Loucy (cell line): ENCODE measurements at regions not wholly inside any gene's neighbourhood (a gene's known extent, or its start where the extent isn't known, plus 50 kb on each side); places are given as distances from the start of the nearest gene placed in this dataset.

Experiments used
- H2AFZ ChIP-seq: fragments of 200-600 bp; sonication (generic); 2 replicates; pipeline ENCODE4 v1.6.0; 2016; ENCODE audit warnings: antibody characterized with exemption, mild to moderate bottlenecking, low read length, moderate library complexity
- H3F3A ChIP-seq: fragments of 200-600 bp; 2 replicates; pipeline ENCODE4 v1.6.0; 2016; ENCODE audit warnings: antibody characterized with exemption, low read depth, mild to moderate bottlenecking
- H3K27me3 ChIP-seq: fragments of 200-600 bp; sonication (generic); 2 replicates; pipeline ENCODE4 v1.6.1; 2014; ENCODE audit warnings: low read length, mild to moderate bottlenecking; ENCODE audit not compliant: insufficient read depth, poor library complexity, severe bottlenecking
- H3K36me3 ChIP-seq: fragments of 200-600 bp; sonication (generic); 2 replicates; pipeline ENCODE4 v1.6.1; 2016; ENCODE audit warnings: low read length; ENCODE audit not compliant: insufficient read depth
- H3K4me1 ChIP-seq: fragments of 200-600 bp; sonication (generic); 2 replicates; pipeline ENCODE4 v1.5.1; 2014; ENCODE audit warnings: low read length, mild to moderate bottlenecking; ENCODE audit not compliant: insufficient read depth, poor library complexity, severe bottlenecking
- H3K4me2 ChIP-seq: fragments of 200-600 bp; sonication (generic); 2 replicates; pipeline ENCODE4 v1.6.0; 2014; ENCODE audit warnings: antibody characterized with exemption, low read length, low read depth, mild to moderate bottlenecking; ENCODE audit not compliant: poor library complexity, severe bottlenecking
- H3K4me3 ChIP-seq: fragments of 200-600 bp; sonication (generic); 2 replicates; pipeline ENCODE4 v1.5.1; 2014; ENCODE audit warnings: low read length, mild to moderate bottlenecking, mixed read lengths; ENCODE audit not compliant: poor library complexity, severe bottlenecking
- H3K79me2 ChIP-seq: fragments of 200-600 bp; sonication (generic); 2 replicates; pipeline ENCODE4 v1.6.1; 2014; ENCODE audit warnings: low read length; ENCODE audit not compliant: insufficient read depth
- H3K9ac ChIP-seq: fragments of 200-600 bp; sonication (generic); 2 replicates; pipeline ENCODE4 v1.6.0; 2014; ENCODE audit warnings: mild to moderate bottlenecking, low read depth, low read length, moderate library complexity; ENCODE audit not compliant: poor library complexity, severe bottlenecking
- H3K9me2 ChIP-seq: fragments of 200-600 bp; sonication (generic); replicated peaks from 2 replicates; pipeline ENCODE4 v1.6.1; 2016; ENCODE audit warnings: low read depth, low read length, mixed read lengths
- H3K9me3 ChIP-seq: fragments of 200-600 bp; sonication (generic); 2 replicates; pipeline ENCODE4 v1.6.1; 2014; ENCODE audit warnings: mild to moderate bottlenecking, antibody characterized with exemption, low read length, low read depth; ENCODE audit not compliant: insufficient read depth
- H4K20me1 ChIP-seq: fragments of 200-600 bp; sonication (generic); 2 replicates; pipeline ENCODE4 v1.6.0; 2014; ENCODE audit warnings: antibody characterized with exemption, low read length, mild to moderate bottlenecking; ENCODE audit not compliant: insufficient read depth, poor library complexity, severe bottlenecking
- EZH2phosphoT487 ChIP-seq: fragments of 200-600 bp; IDR thresholded peaks from 2 replicates; pipeline ENCODE4 v1.6.1; 2018; ENCODE audit warnings: antibody characterized with exemption, mild to moderate bottlenecking, moderate library complexity, borderline replicate concordance
- TF ChIP-seq, protein P1 (sequence below): fragments of 200-600 bp; sonication (generic); conservative IDR thresholded peaks from 2 replicates; pipeline ENCODE4 v1.5.1; 2014; ENCODE audit warnings: mild to moderate bottlenecking, antibody characterized with exemption, low read length

DNA sequence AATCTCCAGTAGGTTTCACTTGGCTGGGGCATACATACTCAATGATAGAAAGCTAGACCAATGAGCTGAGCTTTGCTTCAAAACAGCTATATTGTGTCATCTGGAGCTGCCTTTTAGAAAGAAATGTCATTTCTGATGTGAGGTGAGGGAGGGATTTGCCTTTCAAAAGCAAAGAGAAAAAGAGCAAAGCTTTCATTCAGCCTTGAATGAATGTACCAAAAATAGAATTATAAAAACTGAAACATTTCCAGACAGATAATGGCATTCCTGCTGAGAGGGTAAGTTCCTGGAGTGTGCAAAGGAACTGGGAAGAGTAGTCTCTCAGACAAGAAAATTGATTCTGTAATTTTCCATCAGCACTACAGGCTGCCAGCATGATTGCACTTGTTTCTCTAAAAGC lies 710.0 kb downstream of the LRFN5 start:
- Histone ChIP-seq H3K4me2 (no peak overlapping the region), H3K9me2 (no peaks in the 10 kb centered on the region), H3K4me3 (no peak overlapping the region), H2AFZ (no peak overlapping the region), H3K9ac (no peak overlapping the region), H3K9me3 (no peaks in the 10 kb centered on the region), H3K4me1 (no peaks in the 10 kb centered on the region), H3K79me2 (no peaks in the 10 kb centered on the region), H4K20me1 (no peaks in the 10 kb centered on the region), H3F3A (no peaks in the 10 kb centered on the region), H3K36me3 (no peaks in the 10 kb centered on the region), H3K27me3 (no peaks in the 10 kb centered on the region)
- TF ChIP-seq EZH2phosphoT487 = no peak
- TF ChIP-seq, protein P1, sequence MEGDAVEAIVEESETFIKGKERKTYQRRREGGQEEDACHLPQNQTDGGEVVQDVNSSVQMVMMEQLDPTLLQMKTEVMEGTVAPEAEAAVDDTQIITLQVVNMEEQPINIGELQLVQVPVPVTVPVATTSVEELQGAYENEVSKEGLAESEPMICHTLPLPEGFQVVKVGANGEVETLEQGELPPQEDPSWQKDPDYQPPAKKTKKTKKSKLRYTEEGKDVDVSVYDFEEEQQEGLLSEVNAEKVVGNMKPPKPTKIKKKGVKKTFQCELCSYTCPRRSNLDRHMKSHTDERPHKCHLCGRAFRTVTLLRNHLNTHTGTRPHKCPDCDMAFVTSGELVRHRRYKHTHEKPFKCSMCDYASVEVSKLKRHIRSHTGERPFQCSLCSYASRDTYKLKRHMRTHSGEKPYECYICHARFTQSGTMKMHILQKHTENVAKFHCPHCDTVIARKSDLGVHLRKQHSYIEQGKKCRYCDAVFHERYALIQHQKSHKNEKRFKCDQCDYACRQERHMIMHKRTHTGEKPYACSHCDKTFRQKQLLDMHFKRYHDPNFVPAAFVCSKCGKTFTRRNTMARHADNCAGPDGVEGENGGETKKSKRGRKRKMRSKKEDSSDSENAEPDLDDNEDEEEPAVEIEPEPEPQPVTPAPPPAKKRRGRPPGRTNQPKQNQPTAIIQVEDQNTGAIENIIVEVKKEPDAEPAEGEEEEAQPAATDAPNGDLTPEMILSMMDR = no peak

DNA sequence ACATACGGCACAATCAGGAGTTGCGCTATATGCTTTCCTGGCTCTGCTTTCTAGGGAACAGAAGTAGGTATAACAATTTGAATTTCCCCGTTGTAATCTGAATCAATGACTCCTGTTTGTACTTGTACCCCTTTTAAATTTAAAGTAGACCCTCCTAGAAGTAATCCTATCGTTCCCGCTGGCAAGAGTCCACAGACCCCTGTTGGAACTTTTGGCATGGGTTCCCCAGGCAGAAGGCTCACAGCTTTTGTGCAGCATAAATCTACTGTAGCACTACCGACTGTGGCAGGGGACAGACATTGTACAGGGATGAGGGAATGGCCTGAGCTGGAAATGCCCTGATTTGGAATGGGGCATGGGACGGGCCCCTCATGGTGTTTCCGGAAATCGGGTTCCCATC lies 705.2 kb downstream of the LRFN5 start:
- peaks cover 2% of the 10 kb centered on the region; the same call in 1 of the 2 replicates for H3K9me3 ChIP-seq
- H3K4me3 ChIP-seq = no peak overlapping the region
- no peaks in the 10 kb centered on the region for H4K20me1 ChIP-seq
- TF ChIP-seq EZH2phosphoT487 = no peak
- TF ChIP-seq, protein P1 = no peak
- no peaks in the 10 kb centered on the region for H3K36me3 ChIP-seq
- no peaks in the 10 kb centered on the region for H3K79me2 ChIP-seq
- H2AFZ ChIP-seq = no peak overlapping the region
- no peaks in the 10 kb centered on the region for H3K9me2 ChIP-seq
- no peaks in the 10 kb centered on the region for H3K27me3 ChIP-seq
- no peaks in the 10 kb centered on the region for H3F3A ChIP-seq
- H3K4me2 ChIP-seq = no peak overlapping the region
- no peak overlapping the region for H3K9ac ChIP-seq
- no peaks in the 10 kb centered on the region for H3K4me1 ChIP-seq

DNA sequence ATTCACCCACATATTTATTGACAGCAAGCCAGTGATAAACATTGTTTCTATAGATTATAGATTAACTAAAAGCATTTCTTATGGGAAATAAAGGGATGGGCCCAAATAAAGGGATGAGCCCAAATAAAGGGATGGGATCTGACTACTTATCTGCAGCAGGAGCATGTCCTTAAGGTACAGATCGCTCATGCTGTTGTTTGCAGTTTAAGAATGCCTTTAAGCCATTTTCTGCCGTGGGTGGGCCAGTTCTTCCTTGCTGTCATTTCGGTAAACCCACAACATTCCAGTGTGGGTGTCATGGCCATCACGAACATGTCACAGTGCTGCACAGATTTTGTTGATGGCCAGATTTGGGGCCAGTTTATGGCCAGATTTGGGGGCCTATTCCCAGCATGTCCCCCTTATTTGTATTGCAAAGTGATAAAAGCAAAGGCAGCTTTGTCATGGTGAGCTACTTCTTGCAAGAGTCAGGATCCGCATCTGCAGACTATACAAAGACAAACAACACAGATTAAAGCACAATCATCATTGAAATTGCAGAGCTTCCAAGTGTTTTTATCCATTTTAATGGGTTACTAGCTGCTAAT lies 700.7 kb downstream of the LRFN5 start:
- no peaks in the 10 kb centered on the region for H3K36me3 ChIP-seq
- peaks cover 8% of the 10 kb centered on the region; the same call in 1 of the 2 replicates for H3K9me3 ChIP-seq
- H3K79me2 ChIP-seq = no peaks in the 10 kb centered on the region
- no peak overlapping the region for H2AFZ ChIP-seq
- H4K20me1 ChIP-seq = no peaks in the 10 kb centered on the region
- no peaks in the 10 kb centered on the region for H3K27me3 ChIP-seq
- no peaks in the 10 kb centered on the region for H3K4me1 ChIP-seq
- no peak overlapping the region for H3K4me3 ChIP-seq
- no peaks in the 10 kb centered on the region for H3F3A ChIP-seq
- H3K9me2 ChIP-seq = no peaks in the 10 kb centered on the region
- H3K9ac ChIP-seq = no peak overlapping the region
- no peak overlapping the region for H3K4me2 ChIP-seq
- no peak for TF ChIP-seq EZH2phosphoT487
- TF ChIP-seq, protein P1 = no peak
